Neural cell (in vitro differentiated cells): ENCODE measurements at regions not wholly inside any gene's neighbourhood (a gene's known extent, or its start where the extent isn't known, plus 50 kb on each side); places are given as distances from the start of the nearest gene placed in this dataset.

ENCODE experiments used
- CTCF ChIP-seq: fragments of 450-650 bp; IDR thresholded peaks from 2 replicates; pipeline ENCODE4 v1.5.1; 2014; ENCODE audit warnings: antibody characterized with exemption, mild to moderate bottlenecking, moderate library complexity; ENCODE audit not compliant: poor library complexity, severe bottlenecking
- EP300 ChIP-seq: fragments of 450-650 bp; conservative IDR thresholded peaks from 2 replicates; pipeline ENCODE4 v1.6.1; 2014; ENCODE audit warnings: antibody characterized with exemption, mild to moderate bottlenecking, moderate library complexity; ENCODE audit not compliant: poor library complexity, severe bottlenecking
- EZH2 ChIP-seq: fragments of 200-600, 300-800 bp; shearing (Covaris generic), sonication (generic); IDR thresholded peaks from 2 replicates; pipeline ENCODE4 v1.6.1; 2014; ENCODE audit warnings: antibody characterized with exemption, low read length, borderline replicate concordance, mild to moderate bottlenecking; ENCODE audit not compliant: insufficient read depth, poor library complexity, severe bottlenecking
- MXI1 ChIP-seq: fragments of 450-650 bp; conservative IDR thresholded peaks from 2 replicates; pipeline ENCODE4 v1.6.1; 2014; ENCODE audit warnings: antibody characterized with exemption, mild to moderate bottlenecking; ENCODE audit not compliant: poor library complexity, severe bottlenecking
- POLR2AphosphoS5 ChIP-seq: IDR thresholded peaks from 2 replicates; pipeline ENCODE4 v1.6.1; 2012
- REST ChIP-seq: IDR thresholded peaks from 2 replicates; pipeline ENCODE4 v1.6.1; 2012; ENCODE audit warnings: borderline replicate concordance
- TAF1 ChIP-seq: IDR thresholded peaks from 2 replicates; pipeline ENCODE4 v1.6.1; 2012; ENCODE audit warnings: low read depth

GRCh38 chr13:69296130-69296529, 811.5 kb upstream of the ATXN8OS start:
- TF ChIP-seq CTCF, result no peak
- TF ChIP-seq EZH2, result no peak
- TF ChIP-seq POLR2AphosphoS5, result no peak
- no peak for TF ChIP-seq TAF1
- no peak for TF ChIP-seq REST
- TF ChIP-seq MXI1, result no peak
- no peak for TF ChIP-seq EP300
